K562 (cell line): ENCODE measurements at regions not wholly inside any gene's neighbourhood (a gene's known extent, or its start where the extent isn't known, plus 50 kb on each side); places are given as distances from the start of the nearest gene placed in this dataset.

Experiments used
- ATAC-seq: fragments of 200-7000 bp; cut with Tn5 transposase; 3 replicates; pipeline ENCODE4 v1.9.1; 2020; ENCODE audit warnings: moderate library complexity
- BruUV-seq: library from RNA; stranded (reverse); fragments of 400-500 nt; replicated peaks from 2 replicates; lab custom pipeline; 2021; lab: Mats Ljungman, UMichigan
- CTCF ChIA-PET: fragments of 300-600 bp; formaldehyde crosslinking; extraction: SDS; loops from one replicate; lab custom pipeline; 2021; ENCODE audit warnings: low intra/inter-chr PET ratio; lab: Yijun Ruan, JAX
- POLR2A ChIA-PET: fragments of 300-600, 350-650 bp; sonication (Branson Sonifier 250); formaldehyde crosslinking; extraction: SDS; loops from one replicate; lab custom pipeline; 2021; ENCODE audit warnings: antibody characterized with exemption, inconsistent platforms; lab: Yijun Ruan, JAX
- DNase-seq, 4 experiments: peaks; one replicate each; pipeline versions ENCODE4 v3.0.0 to v3.0.0-alpha.2; 2011 to 2018; ENCODE audit warnings: low spot score in 3 of 4, mixed read lengths in 3 of 4; ENCODE audit errors: extremely low read depth in 1 of 4
- FAIRE-seq: peaks from 2 replicates; lab custom pipeline; 2011; peaks lifted over from hg19 to GRCh38; lab: Jason Lieb, UNC
- H2AFZ ChIP-seq: 2 replicates; pipeline ENCODE4 v1.6.0; 2011; ENCODE audit warnings: low read depth, low read length, control low read depth, inconsistent platforms
- H3K27ac ChIP-seq: fragments of 200-600 bp; 3 replicates; pipeline ENCODE4 v1.8.0; 2011; ENCODE audit warnings: low read depth, mild to moderate bottlenecking, control low read depth, inconsistent platforms, low read length, moderate library complexity, mixed read lengths; ENCODE audit errors: extremely low read depth
- H3K27me3 ChIP-seq, 2 experiments: fragments of 300-600 bp in 1 of 2; 2 replicates in 1 of 2; 3 replicates in 1 of 2; pipeline versions ENCODE4 v1.6.0 to v1.8.0; 2011; ENCODE audit warnings: inconsistent platforms in 2 of 2, low read length in 2 of 2, mild to moderate bottlenecking in 1 of 2, mixed read lengths in 1 of 2, moderate library complexity in 1 of 2; ENCODE audit not compliant: control insufficient read depth in 2 of 2, insufficient read depth in 2 of 2
- H3K36me3 ChIP-seq: fragments of 300-600 bp; 3 replicates; pipeline ENCODE4 v1.8.0; 2011; ENCODE audit warnings: mild to moderate bottlenecking, low read length, inconsistent platforms; ENCODE audit not compliant: control insufficient read depth, insufficient read depth
- H3K4me1 ChIP-seq, 2 experiments: fragments of 200-600 bp in 1 of 2; replicated peaks in 1 of 2; 2 replicates in 1 of 2; 3 replicates in 1 of 2; pipeline versions ENCODE4 v1.5.1 to v1.8.0; 2011; ENCODE audit warnings: inconsistent platforms in 2 of 2, low read length in 2 of 2, mild to moderate bottlenecking in 1 of 2, mixed read lengths in 1 of 2, moderate library complexity in 1 of 2; ENCODE audit not compliant: control insufficient read depth in 2 of 2, insufficient read depth in 2 of 2
- H3K4me2 ChIP-seq: 2 replicates; pipeline ENCODE4 v1.6.1; 2011; ENCODE audit warnings: low read length, control low read depth, inconsistent platforms, mixed read lengths; ENCODE audit not compliant: insufficient read depth
- H3K4me3 ChIP-seq: fragments of 200-600 bp; sonication (generic), shearing (Covaris generic); 2 replicates; pipeline ENCODE4 v1.5.1; 2016; ENCODE audit warnings: control low read depth, inconsistent platforms
- H3K79me2 ChIP-seq: fragments of 200-600 bp; 3 replicates; pipeline ENCODE4 v1.8.0; 2011; ENCODE audit warnings: low read length, inconsistent platforms; ENCODE audit not compliant: control insufficient read depth, insufficient read depth
- H3K9ac ChIP-seq, 2 experiments: 2 replicates each; pipeline versions ENCODE4 v1.6.0 to v1.6.1; 2011; ENCODE audit warnings: low read depth in 2 of 2, low read length in 2 of 2, control low read depth in 1 of 2, inconsistent platforms in 1 of 2, mild to moderate bottlenecking in 1 of 2, mixed read lengths in 1 of 2; ENCODE audit not compliant: insufficient read depth in 1 of 2
- H3K9me1 ChIP-seq: one replicate; pipeline ENCODE4 v1.6.0; 2011; ENCODE audit warnings: inconsistent platforms, mild to moderate bottlenecking, low read length, moderate library complexity; ENCODE audit not compliant: control insufficient read depth, insufficient read depth
- H3K9me3 ChIP-seq: replicated peaks from 2 replicates; pipeline ENCODE4 v1.5.1; 2011; ENCODE audit warnings: low read depth, low read length, inconsistent platforms; ENCODE audit not compliant: control insufficient read depth, insufficient read depth
- H4K20me1 ChIP-seq: replicated peaks from 2 replicates; pipeline ENCODE4 v1.6.1; 2011; ENCODE audit warnings: low read length, inconsistent platforms, mixed read lengths; ENCODE audit not compliant: control insufficient read depth, insufficient read depth
- ERF ChIP-seq: fragments of 450-650 bp; formaldehyde crosslinking; IDR thresholded peaks from 2 replicates; pipeline ENCODE4 v1.4.0; 2020; ENCODE audit warnings: mild to moderate bottlenecking, mixed read lengths
- ETV5 ChIP-seq: sonication (generic); formaldehyde crosslinking; IDR thresholded peaks from 2 replicates; pipeline ENCODE4 v1.4.0; 2020; ENCODE audit warnings: low read depth, mild to moderate bottlenecking, missing genetic modification reagents
- KLF16 ChIP-seq: IDR thresholded peaks from 2 replicates; pipeline ENCODE4 v1.6.1; 2016; ENCODE audit warnings: antibody characterized with exemption
- PHTF2 ChIP-seq: fragments of 250-450 bp; sonication (Bioruptor Pico); IDR thresholded peaks from 2 replicates; pipeline ENCODE4 v1.5.0; 2021; ENCODE audit warnings: mild to moderate bottlenecking
- RAD51 ChIP-seq: fragments of 450-650 bp; IDR thresholded peaks from 2 replicates; pipeline ENCODE4 v1.7.1; 2016; ENCODE audit warnings: low read depth, mild to moderate bottlenecking, borderline replicate concordance
- RBM34 ChIP-seq: fragments of 200-400 bp; formaldehyde crosslinking; IDR thresholded peaks from 2 replicates; pipeline ENCODE4 v1.6.1; 2018; ENCODE audit warnings: low read length, borderline replicate concordance; ENCODE audit not compliant: insufficient read depth
- ZNF124 ChIP-seq: sonication (generic); formaldehyde crosslinking; IDR thresholded peaks from 2 replicates; pipeline ENCODE4 v1.8.1; 2022; ENCODE audit warnings: missing genetic modification reagents
- ZNF175 ChIP-seq: fragments of 200-800 bp; sonication (Bioruptor generic); IDR thresholded peaks from 2 replicates; pipeline ENCODE4 v1.6.1; 2016; ENCODE audit warnings: low read depth, mild to moderate bottlenecking, missing genetic modification characterization, missing compliant biosample characterization
- ZNF445 ChIP-seq: fragments of 250-450 bp; sonication (Bioruptor Pico); IDR thresholded peaks from 2 replicates; pipeline ENCODE4 v1.4.0; 2020; ENCODE audit warnings: low read depth, mild to moderate bottlenecking, moderate library complexity
- WGBS: fragments of 100-300 bp; shearing (Covaris generic); methylation state at CpG from one replicate; pipeline ENCODE4 v1.1.6; 2016; ENCODE audit warnings: low coverage, mixed read lengths; ENCODE audit not compliant: insufficient coverage; ENCODE audit errors: missing lambda C conversion rate; 5-methylcytosine and 5-hydroxymethylcytosine counted together
- in situ Hi-C: fragments of 300-500 bp; cut with MboI; formaldehyde crosslinking; loops from 4 replicates; pipeline ENCODE4 v1.15.0; 2018; ENCODE audit warnings: inconsistent platforms, mixed read lengths
- intact Hi-C: fragments of 100-400 bp; cut with micrococcal nuclease; formaldehyde crosslinking; loops from 2 replicates; pipeline ENCODE4 v1.14.2; 2022
- TF ChIP-seq, protein P1 (sequence below), 2 experiments: fragments of 450-650 bp in 1 of 2; sonication (generic) in 1 of 2; formaldehyde crosslinking in 1 of 2; IDR thresholded peaks; 2 replicates each; pipeline versions ENCODE4 v1.7.1 to v1.9.0; 2016 to 2022; ENCODE audit warnings: inconsistent platforms in 1 of 2, mild to moderate bottlenecking in 1 of 2, missing genetic modification reagents in 1 of 2

DNA sequence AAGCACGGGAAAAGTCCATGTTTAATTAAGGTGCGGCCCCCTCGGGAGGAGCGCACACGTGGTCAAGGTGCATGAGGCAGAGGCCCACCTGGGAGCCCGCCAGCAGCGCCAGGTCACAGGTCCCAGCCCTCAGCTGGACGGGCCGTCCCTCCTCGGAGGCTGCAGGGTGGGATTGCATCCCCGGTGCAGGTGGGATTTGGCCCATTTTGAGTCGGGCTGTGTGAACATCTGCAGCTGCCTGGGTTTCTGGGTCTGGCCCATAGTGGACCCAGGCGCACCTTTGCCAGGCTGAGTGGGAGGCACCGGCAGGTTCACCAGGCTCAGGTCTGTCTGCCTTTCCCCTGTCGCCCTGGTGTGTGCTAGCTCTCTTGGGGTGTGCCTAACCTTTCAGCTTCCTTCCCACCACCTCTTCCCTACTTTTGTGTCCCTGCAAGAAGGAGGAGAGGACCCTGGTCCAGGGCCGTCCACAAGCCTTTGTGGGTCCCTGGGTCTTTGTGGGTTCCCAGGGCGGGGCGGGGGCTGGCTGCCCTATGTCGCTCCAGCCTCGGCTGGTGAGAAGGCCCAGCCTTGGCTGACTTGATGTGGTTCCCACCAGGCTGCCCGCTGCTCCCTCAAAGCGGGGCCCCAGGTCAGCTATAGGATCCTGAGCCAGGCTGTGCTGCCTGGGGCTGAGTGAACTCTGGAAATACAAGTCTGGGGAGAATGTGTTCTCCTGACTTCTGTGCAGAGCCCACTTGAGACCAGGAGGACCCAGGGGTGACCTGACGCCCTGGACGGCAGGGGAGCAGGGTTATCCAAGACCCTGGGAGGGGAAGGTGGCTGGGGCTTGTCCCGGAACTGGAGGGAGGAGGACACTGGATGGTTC lies 186.7 kb upstream of the SHH start:
- H3K4me2 ChIP-seq = no peak overlapping the region
- intact Hi-C loops = no loop called here
- H4K20me1 ChIP-seq = peaks cover 15% of the 10 kb centered on the region
- FAIRE-seq (no peak), DNase-seq (no peak), ATAC-seq (no peak)
- WGBS = 3% methylated on average over 25 of the region's 25 CpGs
- no peaks in the 10 kb centered on the region for H3K4me1 ChIP-seq
- ChIA-PET POLR2A (interaction anchor here (0.6 to 1.5 kb wide), 4 partner anchors 11 to 437 kb away, joined by 3 to 4 read pairs (median 3); no protein-coding TSS in a partner anchor), CTCF (no interaction called here)
- in situ Hi-C loops = no loop called here
- peaks cover 7% of the 10 kb centered on the region for H3K9me1 ChIP-seq
- peaks cover 53 to 85% of the 10 kb centered on the region in 2 experiments for H3K27me3 ChIP-seq
- no TSS peak for BruUV-seq
- H3K4me3 ChIP-seq = no peak overlapping the region
- H3K9me3 ChIP-seq = no peaks in the 10 kb centered on the region
- H3K9ac ChIP-seq = no peak overlapping the region
- no peaks in the 10 kb centered on the region for H3K79me2 ChIP-seq
- no peak overlapping the region for H2AFZ ChIP-seq
- H3K27ac ChIP-seq = no peak overlapping the region
- H3K36me3 ChIP-seq = no peaks in the 10 kb centered on the region
- TF ChIP-seq RAD51 (no peak), ERF (no peak), ZNF124 (CRISPR knock-in tag) (no peak), RBM34 (no peak), PHTF2 (CRISPR knock-in tag) (no peak), ETV5 (CRISPR knock-in tag) (no peak), KLF16 (no peak), ZNF175 (no peak), ZNF445 (no peak)
- TF ChIP-seq, protein P1, sequence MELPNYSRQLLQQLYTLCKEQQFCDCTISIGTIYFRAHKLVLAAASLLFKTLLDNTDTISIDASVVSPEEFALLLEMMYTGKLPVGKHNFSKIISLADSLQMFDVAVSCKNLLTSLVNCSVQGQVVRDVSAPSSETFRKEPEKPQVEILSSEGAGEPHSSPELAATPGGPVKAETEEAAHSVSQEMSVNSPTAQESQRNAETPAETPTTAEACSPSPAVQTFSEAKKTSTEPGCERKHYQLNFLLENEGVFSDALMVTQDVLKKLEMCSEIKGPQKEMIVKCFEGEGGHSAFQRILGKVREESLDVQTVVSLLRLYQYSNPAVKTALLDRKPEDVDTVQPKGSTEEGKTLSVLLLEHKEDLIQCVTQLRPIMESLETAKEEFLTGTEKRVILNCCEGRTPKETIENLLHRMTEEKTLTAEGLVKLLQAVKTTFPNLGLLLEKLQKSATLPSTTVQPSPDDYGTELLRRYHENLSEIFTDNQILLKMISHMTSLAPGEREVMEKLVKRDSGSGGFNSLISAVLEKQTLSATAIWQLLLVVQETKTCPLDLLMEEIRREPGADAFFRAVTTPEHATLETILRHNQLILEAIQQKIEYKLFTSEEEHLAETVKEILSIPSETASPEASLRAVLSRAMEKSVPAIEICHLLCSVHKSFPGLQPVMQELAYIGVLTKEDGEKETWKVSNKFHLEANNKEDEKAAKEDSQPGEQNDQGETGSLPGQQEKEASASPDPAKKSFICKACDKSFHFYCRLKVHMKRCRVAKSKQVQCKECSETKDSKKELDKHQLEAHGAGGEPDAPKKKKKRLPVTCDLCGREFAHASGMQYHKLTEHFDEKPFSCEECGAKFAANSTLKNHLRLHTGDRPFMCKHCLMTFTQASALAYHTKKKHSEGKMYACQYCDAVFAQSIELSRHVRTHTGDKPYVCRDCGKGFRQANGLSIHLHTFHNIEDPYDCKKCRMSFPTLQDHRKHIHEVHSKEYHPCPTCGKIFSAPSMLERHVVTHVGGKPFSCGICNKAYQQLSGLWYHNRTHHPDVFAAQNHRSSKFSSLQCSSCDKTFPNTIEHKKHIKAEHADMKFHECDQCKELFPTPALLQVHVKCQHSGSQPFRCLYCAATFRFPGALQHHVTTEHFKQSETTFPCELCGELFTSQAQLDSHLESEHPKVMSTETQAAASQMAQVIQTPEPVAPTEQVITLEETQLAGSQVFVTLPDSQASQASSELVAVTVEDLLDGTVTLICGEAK (IDR thresholded peaks at IDR 0.05) = no peak
- TF ChIP-seq, protein P1 (CRISPR knock-in tag; IDR thresholded peaks at IDR 0.05) = no peak
